ENCODE measurements at regions not wholly inside any gene's neighbourhood (a gene's known extent, or its start where the extent isn't known, plus 50 kb on each side); places are given as distances from the start of the nearest gene placed in this dataset.

DNA sequence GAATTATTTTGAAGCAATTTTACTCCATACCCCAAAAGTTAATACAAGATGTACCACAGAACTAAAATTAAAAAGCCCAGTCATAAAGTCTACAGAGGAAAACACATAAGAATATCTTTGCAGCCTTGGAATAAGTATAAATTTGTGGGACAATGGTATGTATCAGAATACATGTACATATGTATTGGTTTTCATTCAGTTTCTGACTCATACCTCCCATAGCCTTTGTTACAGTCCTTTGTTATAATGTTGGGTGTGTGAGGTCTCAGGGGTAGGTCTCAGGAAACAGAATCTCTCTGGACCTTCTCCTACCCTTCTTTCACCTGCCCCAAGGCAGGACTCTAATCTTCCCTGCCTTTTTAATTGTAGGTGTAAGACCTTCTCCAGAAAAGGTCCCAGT lies 1370.7 kb upstream of the CDH2 start:
- no peak for DNase-seq (ENCODE audit: low spot score)

DNA sequence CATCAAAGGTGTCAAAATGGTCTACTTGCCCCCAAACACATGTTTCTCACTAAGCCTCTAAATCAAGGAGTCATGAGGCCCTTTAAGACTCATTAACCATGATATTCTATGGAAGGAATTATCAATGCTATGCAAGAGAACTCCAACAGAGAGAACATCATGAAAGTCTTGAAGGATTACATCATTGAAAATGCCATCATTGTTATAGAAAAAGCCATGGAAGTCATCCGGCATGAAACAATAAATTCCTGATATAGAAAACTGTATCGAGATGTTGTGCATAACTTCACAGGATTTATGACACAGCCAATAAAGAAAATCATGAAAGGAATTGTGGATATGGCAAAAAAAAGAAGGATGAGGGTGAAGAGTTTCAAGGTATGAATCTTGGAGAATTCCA lies 1363.6 kb upstream of the CDH2 start:
- no peak for DNase-seq (ENCODE audit: low spot score)

DNA sequence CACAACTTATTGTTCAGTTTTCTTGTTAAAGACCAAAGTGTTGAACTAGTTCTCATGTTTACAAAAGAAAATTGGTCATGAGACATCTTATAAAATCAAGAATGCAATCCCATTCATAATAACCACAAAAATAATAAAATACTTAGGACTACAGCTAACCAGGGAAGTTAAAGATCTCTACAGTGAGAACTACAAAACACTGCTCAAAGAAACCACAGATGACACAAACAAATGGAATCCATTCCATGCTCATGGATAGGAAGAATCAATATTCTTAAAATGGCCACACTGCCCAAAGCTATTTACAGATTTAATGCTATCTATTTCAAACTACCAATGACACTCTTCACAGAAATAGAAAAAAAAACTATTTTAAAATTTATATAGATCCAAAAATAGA lies 1354.8 kb upstream of the CDH2 start:
- no peak for DNase-seq (ENCODE audit: low spot score)

DNA sequence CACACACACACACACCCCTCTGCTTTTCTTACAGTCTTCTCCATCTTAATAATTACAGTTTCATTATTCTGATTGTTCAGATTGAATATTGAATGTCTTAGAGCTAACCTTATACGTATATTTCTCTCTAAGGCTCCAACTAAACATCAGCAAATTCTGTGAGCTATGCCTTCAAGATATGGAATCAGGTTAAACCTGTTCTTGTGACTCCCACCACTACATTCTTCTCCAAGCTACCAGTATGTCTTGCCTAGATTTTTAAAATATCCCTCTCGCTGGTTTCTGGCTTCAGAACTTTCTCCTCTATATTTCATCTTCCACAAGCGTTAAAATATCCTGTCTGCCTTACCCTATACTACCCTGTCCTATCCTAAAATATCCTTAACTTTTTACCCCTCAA lies 1346.4 kb upstream of the CDH2 start:
- no peak for DNase-seq (ENCODE audit: low spot score)

DNA sequence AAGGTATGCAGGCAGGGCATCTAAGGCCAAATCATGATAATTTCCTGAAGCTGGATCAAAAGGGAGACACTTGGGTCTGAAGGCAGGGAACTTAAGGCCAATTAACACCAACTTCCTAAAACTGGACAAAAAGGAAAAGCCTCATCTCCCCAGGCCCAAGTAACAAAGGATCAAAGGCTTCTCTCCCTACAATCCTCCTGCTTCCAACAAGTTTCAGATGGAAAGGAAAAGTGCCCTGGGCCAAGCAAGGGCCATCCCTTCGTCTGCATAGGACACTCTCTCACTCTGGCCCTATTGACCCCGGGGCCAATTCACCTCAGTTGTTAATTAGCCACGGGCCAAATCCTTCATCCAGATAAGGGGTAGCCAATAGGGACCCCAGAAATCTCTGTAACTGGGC lies 1335.8 kb upstream of the CDH2 start:
- DNase-seq (ENCODE audit: low spot score): no peak

DNA sequence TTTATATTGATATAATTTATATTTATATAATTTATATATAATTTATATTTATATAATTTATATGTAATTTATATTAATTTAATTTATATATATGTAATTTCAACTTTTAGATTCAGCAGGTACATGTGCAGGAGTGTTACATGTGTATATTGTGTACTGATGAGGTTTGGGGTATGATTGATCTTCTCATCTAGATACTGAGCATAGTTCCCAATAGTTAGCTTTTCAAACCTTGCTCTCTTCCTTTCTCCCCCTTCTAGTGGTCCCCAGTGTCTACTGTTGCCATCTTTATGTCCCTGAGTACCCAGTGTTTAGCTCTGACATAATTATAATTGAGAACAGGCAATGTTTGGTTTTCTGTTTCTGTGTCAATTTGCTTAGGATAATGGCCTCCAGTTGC lies 1335.3 kb upstream of the CDH2 start:
- no peak for DNase-seq (ENCODE audit: low spot score)

DNA sequence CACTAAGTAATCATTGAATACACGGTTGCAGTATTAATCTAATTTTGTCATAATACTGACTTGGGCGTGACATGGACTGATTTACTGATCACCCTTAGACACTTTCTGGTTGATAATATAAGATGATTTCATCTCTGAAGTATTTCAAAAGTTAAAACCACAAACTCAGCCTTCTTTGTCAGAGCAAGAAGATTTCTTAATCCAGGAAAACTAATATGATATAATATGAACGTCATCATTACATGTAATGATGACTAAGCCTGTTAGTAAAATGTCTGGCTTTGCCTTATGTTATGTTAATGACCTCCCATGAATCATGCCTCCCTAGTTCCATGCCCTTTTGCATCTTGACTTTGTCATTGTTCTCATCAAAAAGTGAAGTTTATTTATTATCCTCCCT lies 1325.0 kb upstream of the CDH2 start:
- DNase-seq (ENCODE audit: low spot score): no peak

DNA sequence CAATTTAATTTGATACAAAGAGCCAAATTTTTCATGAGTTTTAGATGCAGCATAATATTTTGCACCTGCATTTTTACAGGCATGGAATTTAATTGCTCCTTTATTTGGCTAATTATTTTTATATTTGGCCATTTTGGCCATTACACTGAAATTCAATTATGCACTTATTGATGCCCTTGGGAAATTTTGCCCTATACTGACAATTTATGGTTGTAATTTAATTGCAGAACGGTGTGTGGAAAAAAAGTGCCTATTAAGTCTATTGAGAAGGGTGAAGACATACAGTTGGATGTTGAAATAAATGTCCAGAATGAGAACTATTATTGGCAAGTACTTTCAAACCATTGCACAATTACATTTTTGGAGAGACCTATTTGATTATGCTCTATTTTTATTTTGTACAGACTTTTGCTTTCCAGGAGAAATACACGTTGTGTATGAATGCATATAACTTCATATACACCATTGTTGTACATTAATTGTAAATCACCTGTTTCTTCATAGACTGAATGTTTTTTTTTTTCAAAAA lies 1319.3 kb upstream of the CDH2 start:
- DNase-seq (ENCODE audit: low spot score): no peak

DNA sequence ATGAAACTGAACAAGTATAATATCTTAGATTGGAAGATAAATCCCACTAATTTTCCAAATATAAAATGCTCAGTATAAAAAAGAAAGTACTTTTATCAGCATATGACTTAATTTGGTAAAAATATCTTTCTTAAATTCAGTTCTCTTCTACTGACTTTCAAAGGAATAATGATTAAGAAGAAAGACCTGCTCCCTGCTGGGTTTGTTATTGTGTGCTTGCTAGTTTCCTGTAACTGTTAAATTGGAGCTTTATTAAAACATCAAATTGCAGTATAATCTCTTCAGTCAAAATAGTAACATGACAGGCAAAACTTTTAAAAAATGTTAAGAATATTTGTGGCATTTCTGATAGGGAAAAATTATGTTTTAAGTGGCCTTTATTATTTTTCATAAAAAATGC lies 1317.4 kb upstream of the CDH2 start:
- no peak for DNase-seq (ENCODE audit: low spot score)

DNA sequence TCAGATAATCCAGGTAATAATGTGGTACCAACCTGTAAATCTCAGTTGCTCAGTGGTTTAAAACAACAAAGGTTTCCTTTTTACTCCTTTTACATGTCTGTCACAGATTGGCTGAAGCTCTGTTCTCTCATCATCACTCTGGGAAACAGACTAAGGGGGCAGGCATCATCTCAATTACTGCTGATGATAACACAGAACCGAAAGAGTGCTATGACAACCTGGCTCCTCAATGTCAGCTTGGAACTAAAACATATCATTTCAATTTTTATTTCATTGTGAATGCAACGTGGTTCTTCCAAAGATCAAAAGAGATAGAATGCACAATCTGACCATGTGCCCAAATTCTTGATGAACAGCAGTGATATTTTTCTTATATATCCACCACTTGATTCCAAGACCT lies 1315.0 kb upstream of the CDH2 start:
- no peak for DNase-seq (ENCODE audit: low spot score)

DNA sequence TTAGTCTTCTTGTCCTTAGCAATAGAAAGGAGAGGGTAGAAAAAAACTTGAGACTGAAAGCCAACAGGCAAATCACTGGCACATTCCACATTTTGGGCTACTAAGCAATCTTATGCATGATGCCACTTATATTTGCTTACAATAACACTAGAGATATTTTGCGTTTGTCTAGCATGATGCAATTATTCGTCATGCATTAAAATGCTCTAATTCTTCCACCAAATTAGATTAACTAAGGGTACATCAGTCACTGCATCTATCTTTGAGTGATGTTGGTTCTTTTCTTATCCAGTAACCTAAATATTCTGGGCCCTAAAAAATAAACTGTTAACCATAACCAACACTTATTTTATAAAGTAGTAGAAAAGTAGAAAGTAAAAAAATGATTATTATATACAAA lies 1311.7 kb upstream of the CDH2 start:
- no peak for DNase-seq (ENCODE audit: low spot score)

DNA sequence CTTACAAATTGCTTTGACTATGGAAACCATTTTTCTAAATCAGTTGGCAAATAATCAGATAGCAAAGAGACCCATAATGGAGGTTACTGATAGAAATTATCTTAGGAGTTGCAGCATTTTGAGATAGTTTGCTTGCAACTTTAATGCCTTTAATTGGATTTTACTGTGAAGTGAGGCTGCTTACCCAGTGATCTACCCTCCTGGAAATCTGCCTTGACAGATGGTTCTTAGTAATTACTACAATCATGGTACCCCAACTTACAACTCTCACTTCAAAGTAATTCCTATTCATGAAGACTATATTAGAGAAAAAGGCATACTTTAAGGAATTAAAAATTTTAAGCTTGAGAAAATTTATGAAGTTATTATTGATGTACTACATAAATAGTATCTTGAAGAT lies 1288.6 kb upstream of the CDH2 start:
- no peak for DNase-seq (ENCODE audit: low spot score)

DNA sequence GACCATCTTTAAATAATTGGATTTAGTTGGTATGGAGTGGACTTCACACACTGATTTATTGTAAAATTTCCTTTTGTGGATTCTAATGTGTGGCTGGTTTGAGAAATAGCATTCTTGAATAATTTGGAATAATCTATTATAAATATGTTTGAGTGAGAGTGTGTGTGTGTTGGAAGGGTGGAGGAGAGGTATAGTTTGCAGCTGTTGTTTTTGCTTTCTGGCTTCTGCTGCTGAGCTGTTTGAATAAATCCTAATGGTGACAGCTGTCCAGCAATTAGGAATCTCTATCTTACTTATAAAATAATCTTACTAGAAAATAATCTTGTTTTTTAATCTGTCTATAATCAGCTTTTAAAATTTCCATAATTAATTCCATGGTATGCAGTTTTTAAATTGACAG lies 1283.0 kb upstream of the CDH2 start:
- no peak for DNase-seq (ENCODE audit: low spot score)

DNA sequence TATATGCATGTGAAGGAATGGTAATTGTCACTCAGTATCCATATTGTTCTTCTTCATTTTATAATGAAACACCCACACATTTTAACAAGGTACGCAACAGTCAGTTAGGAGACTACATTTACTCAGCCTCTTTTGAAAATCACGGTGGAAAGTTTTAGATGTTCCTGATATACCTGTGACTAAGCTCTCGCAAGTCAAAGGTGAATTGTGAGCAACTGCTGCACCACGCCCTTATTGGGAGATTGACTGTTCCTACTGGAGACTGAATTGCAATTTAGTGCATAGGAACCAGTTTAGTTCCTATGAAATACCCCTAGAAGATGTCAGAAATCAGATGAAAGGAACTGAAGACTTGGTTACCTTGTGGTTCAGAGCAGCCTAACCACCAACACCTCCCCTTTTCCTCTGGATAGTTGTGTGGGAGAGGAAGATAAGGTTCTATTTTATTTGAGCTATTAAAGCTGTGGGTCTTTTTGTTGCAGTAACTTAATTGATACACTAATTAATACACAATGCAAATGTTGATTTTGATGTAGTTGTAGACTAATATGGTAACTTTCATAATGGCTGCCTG lies 1280.5 kb upstream of the CDH2 start:
- no peak for DNase-seq (ENCODE audit: low spot score)

DNA sequence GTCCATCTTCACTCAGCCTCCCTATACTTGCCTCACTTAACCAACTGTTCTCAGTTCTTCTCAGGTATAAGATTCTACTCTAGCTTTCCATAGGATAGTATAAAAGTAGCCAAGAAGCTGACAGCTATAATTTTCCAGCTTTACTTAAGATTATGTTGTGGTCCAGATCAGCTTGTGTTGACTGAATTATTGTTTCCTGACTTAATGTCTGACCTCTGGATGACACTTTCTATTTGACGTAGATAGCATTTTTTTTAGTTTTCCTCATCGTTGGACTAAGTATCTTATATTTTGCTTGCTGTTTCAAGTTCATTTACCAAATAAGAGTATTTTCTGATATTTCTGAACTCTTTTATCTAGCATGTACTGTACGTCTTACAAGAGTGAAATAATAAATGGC lies 1272.5 kb upstream of the CDH2 start:
- DNase-seq (ENCODE audit: low spot score): no peak

DNA sequence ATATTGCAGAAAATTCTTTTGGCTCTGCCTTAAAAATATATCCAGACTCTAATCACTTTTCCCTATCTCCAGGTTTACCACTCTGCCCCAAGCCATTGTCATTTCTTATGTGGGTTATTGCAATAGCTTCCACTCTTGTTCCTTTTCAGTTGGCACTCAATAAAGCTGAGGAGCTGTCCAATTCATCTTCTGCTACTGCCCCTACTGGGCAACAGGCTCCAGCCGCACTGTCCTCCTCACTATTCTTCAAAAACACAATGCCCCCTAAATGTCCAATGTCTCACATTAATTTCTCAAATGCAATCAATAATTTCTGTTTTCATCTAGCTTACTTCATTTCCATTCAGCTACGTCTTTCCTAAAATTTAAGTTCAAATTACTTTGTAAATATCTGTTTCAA lies 1262.5 kb upstream of the CDH2 start:
- DNase-seq (ENCODE audit: low spot score): no peak

DNA sequence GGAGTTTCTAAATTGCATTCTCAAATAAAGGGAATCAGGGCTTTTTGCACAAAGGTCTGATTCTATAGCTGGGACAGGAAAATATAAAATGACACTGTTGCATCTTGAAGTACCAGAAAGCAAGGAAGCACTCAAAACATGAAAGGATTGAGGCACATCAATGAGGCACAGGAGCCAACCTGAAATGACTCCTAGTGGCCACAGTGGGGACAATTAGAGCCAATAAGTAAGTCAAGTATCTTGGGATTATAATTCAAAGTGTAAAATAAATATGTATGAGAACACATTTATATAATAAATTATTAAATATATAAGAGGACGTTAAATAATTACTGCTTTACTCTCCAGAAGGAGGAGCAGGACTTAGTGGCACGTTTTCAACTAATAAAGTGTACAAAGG lies 1259.5 kb upstream of the CDH2 start:
- DNase-seq (ENCODE audit: low spot score): no peak

DNA sequence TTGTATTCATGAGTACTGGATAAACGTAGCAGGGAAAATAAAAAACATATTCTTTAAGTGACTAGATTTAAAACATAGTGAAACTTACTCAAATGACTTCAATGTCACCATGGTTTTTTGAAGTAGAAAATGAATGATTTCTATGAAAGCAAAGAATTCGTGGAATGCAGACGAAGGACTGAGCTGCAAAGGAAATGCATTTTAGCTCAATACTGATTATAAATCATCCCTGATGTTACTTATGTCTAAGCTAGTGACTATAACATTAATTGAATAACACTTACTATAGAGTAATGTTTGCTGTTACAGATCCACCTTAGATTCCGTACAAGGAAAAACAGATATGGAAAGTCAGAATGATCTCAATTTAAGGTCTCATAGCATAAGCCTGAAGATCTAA lies 1257.7 kb upstream of the CDH2 start:
- no peak for DNase-seq (ENCODE audit: low spot score)

DNA sequence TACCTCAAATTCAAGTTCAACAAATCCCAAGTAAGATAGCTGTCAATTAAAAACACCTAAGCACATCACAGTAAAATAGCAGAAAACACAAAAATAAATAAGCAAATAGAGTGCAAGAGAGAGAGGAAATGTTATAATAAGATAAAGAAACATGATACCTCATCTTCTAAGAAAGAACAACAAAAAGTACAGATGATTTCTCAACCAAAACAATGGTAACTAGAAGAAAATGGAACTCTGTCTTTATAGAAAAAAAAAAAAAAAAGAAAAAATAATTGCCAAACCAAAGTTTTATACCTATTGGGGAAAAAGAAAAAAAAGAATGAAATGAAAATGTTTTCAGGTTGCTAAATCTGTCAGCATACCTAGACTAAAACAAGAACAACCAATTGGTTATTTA lies 1253.5 kb upstream of the CDH2 start:
- DNase-seq (ENCODE audit: low spot score): no peak

DNA sequence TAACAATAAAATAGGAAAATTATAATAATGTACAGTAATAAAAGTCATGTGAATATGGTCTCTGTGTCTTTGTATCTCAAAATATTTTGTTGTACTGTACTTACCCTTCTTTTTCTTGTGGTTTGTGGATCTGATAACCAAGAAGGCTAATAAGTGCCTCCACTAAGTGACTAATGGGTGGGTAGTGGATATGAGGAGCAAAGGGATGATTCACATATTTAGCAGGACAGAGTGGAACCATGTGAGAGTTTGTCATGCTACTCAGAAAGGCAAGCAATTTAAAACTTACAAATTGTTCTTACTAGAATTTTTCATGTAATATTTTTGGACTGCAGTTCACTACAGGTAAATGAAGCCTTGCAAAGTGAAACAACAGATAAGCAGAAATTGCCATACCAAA lies 1241.2 kb upstream of the CDH2 start:
- DNase-seq (ENCODE audit: low spot score): no peak

DNA sequence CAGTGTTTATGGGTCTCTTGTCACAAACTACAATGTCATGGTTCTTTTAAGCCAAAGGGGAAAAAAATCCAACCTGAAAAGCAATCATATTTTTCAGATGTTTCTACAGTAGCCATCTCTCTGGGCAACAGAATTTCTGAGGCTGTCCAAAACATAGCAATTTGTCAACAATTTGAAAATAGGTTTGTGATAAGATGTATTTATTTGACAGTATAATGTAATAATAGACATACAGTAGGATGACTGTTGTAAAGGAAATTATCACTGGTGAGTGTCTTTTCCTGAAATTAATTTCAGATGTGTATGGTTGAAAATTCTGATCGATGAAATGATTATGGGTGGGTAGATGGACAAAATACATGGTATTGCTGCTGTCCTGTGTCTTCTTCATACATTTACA lies 1230.1 kb upstream of the CDH2 start:
- DNase-seq (ENCODE audit: low spot score): no peak

DNA sequence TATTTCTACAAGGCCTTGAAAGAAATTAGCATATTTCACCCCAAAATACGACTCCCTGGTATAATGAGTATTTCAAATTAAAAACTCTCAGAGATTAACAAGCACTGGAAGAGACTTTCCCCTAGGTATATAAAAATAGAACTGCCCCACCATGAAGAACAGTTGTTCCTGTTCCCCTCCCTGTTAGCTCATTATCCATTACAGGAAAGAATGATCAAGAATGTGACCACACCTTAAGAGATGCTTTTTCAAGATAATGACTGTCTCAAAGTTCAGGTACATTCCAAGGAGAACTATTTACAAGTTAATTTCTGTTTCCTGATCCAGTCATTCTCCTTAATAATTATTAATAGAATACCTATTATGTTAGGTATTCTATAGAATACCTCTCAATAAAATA lies 1220.6 kb upstream of the CDH2 start:
- DNase-seq (ENCODE audit: low spot score): no peak

DNA sequence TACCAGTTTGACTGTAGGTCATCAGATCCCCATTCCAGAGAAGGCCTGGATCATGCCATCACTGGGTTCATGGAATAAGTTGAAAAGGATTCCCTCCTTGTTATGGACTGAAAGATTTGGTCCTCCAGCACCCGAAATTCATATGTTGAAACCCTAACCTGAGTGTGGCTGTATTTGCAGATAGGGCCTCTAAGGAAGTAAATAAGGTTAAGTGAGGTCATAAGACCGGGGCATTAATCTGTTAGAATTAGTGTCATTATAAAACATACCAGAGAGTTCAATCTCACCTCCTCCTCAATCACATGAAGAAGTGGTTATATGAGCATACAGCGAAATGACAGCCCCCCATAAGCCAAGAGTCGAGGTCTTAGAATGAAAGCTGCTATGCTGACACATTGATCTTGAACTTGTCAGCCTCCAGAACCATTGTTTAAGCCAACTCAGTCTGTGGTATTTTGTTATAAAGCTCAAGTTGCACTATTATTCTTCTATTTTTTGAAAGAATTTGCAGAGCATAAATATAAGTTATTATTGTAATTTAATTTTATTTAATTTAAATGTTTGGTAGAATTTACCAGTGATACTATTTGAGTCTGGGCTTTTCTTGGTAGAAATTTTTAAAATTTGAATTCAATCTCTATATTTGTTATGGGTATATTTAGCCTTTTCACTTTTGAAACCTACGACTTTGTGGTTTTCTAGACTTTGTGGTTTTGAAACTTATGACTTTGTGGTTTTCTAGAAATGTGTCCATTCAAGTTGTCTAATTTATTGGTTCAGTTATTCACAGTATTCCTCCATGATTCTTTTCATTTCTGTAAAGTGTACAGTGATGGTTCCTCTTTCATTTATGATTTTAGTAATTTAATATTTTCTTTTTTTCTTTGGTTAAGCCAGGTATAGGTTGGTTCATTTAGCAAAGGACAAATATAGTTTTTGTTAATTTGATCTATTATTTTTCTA lies 1206.7 kb upstream of the CDH2 start:
- no peak for DNase-seq (ENCODE audit: low spot score)

DNA sequence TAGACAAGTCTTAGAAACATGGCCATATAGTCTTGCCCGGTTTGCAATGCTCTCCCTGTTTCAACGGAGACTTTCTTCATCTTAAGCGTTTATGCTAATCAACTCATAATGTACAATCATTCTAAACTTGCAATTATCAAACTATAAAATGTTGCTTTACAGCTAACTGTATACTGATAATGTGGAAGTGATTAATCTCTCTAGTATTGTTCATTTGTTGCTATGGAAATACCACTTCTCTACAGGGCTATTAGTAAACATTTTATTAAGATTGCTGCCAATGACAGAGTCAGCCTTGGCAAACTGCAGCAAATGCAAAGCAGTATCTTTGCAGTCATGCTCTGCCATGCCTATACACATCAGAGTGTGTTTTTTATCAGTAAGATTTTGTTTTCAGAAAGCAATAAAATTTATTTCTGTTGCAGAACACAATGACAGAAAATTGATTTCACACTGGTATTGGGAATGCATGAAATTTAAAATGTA lies 1201.8 kb upstream of the CDH2 start:
- no peak for DNase-seq (ENCODE audit: low spot score)
